ENCODE measurements at regions not wholly inside any gene's neighbourhood (a gene's known extent, or its start where the extent isn't known, plus 50 kb on each side); places are given as distances from the start of the nearest gene placed in this dataset.

DNA sequence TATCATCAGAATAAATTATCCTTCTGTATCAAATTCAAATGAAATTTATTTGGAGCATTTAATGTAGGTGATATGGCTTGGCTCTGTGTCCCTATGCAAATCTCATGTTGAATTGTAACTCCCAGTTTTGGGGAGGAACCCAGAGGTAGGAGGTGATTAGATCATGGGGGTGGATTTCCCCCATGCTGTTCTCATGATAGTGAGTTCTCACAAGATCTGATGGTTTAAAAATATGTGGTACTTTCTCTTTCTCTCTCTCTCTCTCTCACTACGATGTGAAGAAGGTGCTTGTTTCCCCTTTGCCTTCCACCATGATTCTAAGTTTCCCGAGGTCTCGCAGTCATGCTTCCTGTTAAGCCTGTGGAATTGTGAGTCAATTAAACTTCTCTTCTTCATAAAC, 678.4 kb upstream of the RGMB start:
- DNase-seq = no peak

DNA sequence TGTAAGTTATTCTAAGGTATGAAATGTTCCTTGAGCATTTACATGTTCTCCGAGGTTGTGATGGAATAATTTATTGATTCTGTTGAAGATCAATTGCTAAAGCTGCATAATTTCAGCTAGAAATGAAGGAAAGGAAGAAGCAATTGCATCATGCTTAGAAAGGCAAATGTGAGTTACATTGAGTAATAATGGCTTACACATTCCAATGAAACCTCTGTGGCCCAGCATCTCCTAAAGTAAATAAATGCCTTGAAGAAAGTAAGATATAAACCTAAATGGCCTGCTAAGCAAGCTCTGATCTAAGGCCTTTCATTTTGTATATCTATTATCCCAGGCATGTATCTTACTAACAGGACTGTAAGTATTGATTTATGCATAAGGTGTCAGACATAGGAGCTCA, 677.3 kb upstream of the RGMB start:
- DNase-seq = no peak

DNA sequence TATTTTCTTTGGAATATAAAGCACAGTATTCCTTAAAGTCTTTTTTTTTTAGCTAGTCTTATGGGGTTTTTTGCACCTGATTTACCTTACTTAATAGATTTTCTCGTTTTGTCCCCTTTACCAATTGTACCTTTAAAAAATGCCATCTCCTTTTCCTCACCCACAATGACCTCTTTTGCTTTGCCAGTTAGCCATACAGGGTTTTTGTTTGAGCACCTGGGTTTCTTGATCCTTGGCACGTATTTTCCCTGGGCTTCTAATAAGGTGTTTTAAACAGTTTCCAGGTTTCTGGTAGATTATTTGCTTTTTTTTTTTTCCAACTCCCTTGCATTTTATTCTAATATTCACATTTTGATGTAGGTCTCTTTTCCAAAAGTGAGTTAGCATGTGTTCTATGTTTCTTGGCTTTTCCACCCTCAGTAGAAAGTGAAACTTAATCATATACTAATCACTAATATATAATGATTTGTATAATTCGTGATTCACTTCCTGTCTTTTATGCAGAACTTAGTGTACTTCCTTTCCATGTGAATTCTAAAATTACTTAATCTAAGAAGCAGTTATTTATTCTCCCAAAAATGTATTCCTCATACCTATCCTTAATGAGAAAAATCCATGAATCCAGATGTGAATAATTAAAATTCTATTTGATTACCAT, 673.9 kb upstream of the RGMB start:
- no peak for DNase-seq

DNA sequence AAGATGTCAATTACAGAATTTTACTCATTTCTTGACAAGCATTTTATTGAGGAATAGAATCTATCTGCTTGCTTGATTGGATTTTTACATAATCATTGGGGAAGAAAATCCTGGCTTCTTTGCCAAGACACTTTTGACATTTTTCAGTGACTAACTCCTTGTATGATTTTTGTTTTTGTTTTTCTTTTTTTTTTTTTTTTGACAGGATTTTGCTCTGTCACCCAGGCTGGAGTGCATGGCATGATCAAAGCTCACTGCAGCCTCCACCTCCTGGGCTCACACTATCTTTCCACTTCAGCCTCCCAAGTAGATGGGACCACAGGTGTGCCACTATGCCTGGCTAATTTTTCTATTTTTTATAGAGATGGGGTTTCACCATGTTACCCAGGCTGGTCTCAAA, 672.3 kb upstream of the RGMB start:
- no peak for DNase-seq

DNA sequence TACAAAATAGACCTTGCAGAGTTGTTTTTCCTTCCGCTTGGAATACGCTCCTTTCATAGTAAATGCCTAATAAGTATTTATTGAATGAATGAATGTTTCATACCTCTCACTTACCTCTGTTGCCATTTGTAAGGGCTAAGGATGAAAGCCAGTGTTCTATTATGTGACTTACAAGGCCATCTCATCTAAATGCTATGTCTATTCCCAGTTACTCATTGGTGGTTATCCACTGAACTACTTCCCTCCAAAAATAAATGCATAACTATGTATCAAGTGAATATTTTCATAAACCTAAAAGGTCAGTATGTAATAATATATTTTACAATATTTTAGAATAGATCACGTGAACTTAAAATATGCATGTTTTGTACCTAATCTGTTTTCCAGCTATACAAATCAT, 670.5 kb upstream of the RGMB start:
- no peak for DNase-seq

DNA sequence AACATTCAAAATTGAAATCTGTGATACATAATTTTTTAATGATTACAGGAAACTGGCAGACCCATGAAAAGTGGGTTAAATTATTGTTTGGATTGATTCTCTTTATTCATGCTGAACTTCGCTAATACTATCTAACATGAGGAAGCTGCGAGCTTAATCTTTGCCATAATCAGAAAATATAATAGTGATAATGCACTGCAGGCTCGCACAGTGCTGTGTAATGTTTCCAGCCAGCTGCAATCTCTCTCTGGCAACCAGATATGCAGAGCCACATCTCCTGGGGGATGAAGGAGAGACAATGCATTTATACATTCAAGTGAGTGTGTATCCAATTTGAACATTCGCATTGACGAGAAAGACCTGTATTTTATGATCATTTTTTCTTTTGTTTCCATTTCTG, 669.7 kb upstream of the RGMB start:
- no peak for DNase-seq

DNA sequence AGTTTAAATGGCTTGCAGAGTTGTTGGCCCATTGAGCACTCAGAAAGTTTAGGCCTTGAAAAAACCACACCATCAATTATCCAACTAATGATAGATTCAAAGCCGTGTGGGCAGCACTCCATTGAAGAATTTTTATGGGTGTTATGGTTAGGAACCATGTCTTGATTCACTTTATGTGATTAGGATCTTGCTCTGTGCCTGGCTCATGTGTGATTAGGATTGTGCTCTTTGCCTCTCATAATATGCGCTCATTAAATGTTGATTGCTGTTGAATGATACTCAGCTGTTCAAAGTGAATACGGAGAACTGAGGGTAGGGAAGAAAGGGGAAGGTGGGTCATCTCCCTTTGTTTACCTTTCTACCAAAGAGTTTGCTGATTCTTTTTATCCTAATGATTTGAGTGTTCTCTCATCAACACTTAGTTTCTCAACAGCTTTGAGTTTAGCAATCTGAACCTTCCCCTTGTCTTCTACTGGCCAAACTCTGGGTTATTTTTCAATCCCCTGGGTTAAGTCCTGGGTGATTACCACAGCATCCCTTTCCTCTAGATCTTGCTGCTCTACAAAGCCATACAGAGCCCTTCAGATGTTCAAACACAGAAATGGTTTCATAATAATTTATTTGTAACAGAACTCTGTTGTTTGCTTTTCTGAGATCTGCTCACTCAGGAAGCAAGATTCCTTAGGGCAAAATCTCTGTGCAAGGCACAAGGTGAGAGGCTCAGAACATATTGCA, 668.8 kb upstream of the RGMB start:
- DNase-seq = no peak

DNA sequence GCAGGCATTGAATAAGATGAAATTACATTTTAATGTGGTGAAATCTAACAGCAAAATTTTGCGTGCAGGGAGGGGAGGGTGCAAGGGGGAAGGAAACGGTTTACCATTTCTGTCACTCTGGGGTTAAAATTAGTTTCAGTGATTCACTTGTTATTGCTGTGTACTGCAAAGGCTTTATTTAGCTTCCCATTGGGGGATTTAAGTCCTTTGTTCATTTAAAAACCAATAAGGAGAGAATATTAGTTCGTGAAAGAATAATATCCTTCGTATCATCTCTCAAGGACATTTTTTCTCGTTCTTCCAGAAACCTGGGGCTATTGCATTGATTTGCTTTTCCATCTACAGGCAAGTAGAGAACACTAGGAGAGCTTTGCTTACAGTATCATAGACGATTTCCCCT, 667.8 kb upstream of the RGMB start:
- DNase-seq = no peak

DNA sequence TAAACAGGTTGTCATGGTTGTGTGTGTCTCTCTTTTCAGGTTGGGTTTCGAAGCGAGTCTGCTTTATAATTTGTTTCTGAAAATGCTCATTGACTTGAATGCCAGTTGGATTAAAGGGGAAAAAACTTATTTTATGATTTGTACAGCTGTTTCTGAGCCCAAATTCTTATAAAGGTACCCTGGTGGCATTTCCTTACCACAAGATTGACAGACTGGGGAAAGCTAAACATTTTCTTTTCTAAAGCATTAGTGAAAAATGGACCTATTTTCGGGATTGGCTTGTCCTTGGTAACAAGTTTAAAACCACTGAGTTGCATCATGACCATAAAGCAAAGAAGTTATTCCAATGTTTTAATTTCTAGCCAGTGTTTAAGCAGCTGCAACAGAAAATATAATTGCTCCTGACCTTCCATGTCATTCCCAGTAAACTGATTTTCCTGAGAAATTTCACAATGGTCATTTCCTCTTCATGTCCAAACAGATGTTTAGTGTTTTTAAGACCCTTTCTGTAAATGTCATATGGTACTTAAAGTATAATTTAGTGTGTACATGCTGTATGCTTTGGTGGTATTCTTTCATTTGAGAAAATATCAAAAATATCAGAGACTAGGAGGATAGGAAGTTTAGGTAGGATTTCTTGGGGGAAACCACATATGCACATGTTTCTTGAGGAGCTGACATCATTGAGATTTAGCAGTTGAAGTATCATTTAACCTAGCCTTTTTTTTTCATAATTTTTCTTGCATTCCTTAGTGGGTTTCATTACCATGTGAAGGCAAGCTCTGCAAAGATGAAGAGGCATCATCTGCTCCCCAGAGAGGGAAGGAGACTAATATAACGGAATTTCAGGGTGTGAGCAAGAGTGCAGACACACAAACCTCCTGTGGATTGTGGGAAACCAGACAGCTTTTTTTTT, 667.1 kb upstream of the RGMB start:
- no peak for DNase-seq

DNA sequence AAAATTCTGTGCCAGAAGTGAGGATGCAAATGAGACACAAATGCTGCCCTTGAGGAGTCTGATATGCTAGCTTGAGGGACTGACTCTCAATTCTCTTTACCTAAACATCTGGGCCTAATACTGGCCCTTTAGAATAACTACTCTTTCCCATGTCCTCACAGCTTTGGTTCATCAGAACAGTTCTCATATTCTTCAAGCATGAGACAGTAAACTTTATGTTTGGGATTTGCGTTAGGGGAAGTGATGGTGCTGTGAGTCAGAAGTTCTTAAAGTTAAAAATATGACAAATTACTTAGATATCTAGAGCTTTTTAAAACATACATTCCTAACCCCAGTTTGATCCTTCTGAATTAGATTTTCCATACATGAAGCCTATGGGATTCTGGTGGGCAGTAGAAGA, 665.0 kb upstream of the RGMB start:
- DNase-seq = no peak

DNA sequence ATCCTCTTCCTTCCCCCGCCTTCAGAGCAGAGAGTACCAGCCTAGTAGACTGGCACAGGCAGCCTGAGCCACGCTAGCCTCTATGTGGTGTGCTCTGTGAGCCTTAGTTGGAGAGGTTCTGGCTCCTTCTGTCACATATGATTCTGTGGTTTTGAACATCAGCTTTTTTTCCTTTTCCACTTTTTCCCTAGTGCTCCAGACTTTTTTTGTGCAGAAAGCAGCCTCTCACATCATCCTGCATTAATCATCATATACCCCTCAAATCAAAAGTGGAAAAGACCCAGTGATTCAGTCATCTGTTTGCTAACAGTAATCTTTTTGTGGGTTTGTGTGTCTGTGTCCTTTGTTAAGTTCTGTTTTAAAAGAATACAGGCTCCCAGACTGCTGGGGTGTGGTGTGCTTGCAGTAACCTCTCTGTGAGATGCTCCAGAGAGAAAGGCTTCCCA, 663.9 kb upstream of the RGMB start:
- DNase-seq = no peak

DNA sequence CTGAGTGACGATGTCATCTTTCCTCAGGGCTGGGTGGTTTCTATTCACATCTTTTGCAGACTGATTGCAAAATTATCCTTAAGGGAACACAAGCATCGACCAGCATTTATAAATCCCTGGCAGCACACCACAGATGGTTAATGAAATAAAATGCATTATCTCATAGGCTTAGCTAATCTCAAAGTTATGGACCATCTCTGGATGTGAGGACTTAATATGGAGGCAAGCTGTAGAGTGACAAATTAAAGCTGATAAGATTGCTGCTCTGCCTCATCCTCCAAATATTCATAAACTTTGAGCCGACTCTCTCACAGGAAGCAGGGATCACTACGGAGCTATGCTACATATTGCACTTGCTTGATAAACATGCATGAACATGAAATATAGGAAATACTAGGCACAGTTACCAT, 663.2 kb upstream of the RGMB start:
- DNase-seq = no peak

DNA sequence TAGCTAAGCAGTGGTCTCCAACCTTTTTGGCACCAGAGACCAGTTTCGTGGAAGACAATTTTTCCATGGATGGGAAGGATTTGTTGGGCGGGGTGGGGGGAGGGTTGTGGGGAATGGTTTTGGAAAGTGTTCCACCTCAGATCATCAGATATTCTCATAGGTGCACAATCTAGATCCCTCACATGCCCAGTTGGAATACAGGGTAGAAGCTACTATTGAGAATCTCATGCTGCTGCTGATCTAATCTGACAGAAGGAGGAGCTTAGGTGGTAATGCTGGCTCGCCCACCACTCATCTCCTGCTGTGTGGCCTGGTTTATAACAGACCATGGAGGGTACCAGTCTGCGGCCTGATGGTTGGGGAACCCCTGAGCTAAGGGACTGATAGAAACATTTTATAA, 662.7 kb upstream of the RGMB start:
- no peak for DNase-seq

DNA sequence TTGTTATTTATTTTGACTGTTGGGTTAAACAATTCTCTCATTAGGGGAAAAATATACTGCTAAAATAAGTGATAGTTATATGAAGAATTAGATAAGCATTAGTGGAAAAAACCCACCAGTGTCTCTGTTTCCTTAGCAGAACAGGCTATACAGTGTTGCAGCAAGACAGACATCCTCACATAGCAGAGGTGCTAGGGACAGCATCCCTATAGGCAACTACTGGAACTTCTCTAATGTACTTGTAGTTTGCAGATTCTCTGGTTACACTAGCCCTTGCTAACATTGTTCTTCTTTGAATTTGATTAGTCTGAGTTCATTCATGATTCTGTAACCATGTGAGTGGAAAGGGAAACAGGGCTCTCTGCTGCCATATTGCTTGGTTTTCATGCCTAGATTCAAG, 661.8 kb upstream of the RGMB start:
- DNase-seq = no peak

DNA sequence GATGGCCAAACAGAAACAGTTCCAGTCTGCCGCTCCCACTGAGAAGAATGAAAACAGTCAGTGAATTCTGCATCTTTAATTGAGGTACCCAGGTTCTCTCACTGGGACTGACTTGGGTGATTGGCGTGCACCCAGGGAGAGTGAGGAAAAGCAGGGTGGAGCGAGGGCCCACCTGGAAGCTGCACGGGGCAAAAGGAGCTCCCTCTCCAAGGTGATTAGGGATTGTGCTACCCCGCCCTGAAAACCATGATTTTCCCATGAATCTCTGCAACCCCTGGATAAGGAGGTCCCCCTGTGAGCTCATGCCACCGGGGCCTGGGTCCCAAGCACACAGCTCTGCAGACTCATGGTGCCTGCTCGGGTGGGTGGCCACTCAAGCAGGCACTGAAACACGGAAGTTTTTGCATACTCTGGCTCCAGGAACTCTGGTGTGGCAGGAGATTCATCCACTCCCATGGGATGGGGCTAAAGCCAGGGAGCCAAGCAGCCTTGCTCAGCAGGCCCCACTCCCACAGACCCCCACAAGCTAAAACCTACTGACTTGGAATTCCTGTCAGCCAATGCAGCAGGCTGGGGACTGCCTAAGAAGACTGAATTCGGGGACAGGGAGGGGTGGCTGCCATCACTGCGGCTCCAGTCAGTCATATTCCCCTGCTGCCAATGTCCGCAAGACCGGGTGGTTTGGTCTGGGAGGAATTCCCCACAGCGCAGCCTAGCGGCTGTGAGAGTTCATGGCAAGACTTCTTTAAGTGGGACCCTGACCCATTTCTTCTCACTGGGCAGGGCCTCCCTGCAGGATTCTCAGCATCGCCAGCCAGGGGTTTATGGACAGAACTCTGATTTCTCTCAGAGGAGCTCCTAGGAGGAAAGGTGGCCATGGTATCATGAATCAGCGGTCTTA, 652.2 kb upstream of the RGMB start:
- DNase-seq = no peak

DNA sequence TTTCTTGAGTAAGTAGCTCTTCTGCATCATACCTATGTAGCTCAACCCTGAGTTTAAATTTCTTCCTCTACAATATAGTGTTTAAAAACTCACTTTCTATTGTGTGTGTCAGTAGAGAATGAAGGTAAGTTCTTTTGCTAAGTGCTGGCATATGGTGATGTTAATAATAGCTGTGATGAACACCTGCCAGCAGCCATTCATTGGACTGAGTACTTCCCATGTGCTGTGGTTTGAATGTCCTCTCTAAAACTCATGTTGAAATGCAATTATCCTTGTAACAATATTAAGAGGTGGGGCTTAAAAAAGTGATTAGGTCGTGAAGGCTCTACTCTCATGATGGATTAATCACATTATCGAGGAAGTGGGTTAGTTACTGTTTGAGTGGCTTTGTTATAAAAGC, 645.2 kb upstream of the RGMB start:
- DNase-seq = no peak

DNA sequence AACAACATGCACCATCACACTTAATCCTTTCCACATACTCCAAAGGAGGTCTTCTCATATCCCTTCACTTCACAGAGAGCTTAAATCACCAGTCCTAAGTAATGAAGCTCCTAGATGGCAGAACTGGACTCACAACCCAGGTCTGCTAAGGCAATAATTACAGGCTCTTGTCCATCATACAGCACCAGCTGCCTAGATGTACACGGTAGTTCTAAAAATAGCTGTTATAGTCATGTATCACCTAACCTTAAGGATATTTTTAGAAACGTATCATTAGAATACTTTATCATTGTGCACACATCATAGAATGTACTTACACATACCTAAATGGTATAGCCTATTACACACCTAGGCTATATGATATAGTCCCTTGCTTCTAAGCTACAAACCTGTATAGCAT, 644.6 kb upstream of the RGMB start:
- DNase-seq = no peak

DNA sequence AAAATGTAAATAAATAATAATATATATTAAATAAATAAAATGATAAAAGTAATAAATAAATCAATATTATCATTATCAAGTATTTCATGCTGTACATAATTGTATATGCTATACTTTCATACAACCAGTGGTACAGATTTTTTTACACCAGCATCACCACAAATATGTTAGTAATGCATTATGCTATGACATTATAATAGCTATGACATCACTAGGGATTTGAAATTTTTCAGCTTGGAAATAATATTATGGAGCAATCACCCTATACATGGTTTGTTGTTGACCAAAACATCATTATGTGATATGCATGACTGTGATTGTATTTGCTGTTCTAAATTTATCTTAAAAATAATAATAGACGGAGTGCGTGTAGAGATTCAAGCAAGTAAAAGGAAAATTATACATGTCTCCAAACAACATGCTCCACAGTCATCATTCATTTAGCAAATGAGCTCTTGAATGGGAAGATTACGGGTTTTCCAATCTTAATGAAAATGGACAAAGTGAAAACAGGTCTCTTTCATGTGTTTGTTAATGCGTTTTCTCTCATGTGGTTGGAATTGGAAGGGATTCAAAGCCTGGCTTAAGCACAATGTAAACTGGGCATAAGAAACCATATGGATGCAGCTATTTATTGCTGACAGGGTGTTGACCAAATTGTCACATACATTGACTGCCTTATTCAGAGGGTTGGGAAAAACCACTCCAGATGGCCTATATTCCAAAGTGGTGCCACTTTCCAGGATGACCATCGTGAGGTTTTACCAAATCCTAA, 643.0 kb upstream of the RGMB start:
- DNase-seq = no peak

DNA sequence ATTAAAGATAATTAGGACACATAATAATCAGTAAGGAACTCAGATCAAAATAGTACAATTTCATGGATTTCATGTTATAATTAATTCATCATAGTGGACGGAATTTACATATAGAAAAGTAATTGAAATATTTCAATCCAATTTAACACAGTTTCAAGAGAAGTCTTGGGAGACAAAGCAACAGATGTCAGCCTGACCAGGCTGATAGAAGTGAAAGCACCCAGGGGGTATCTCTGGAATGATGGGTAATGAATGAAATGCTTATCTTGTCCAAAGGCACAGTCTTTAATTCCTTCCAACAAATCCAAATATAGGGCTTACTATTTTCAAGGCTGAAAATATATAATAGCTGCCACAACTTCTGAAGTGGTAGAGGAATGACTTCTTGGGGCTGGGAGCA, 629.3 kb upstream of the RGMB start:
- DNase-seq = no peak

DNA sequence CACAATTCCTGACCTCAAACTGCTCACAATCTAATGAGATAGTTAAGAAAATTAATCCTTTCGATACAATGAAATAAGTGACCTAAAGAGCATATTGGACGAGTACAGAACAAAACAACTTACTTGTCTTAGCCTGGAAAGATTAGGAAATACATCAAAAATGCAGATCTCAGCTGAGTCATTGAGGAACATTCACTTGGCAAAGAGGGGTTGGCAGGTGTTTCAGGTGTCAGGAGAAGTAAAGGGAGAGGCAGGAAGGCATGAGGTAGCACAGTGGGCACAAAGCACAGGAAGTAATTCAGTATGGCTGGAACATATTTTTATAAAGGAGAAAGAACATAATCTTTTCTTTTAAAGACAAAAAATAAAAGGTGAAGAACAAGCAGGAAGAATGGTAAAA, 628.8 kb upstream of the RGMB start:
- DNase-seq = no peak

DNA sequence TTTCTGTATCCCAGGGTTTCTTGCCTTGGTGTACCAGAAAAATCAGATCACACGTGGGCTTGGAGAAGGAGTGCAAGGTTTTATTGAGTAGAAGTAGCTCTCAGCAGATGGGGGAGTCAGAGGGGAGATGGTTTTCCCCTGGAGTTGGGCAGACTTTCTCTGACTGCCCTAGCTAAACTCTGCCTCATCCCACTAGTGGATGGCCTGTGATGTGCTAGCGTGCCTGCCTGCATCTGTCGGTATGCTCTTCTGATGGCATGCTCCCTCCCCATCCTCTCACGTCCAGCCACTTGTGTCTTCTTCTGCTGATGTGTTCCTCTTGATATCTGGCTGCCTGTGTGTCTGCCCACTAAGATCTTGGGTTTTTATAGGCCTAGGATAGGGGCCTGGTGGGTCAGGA, 616.1 kb upstream of the RGMB start:
- DNase-seq = no peak

DNA sequence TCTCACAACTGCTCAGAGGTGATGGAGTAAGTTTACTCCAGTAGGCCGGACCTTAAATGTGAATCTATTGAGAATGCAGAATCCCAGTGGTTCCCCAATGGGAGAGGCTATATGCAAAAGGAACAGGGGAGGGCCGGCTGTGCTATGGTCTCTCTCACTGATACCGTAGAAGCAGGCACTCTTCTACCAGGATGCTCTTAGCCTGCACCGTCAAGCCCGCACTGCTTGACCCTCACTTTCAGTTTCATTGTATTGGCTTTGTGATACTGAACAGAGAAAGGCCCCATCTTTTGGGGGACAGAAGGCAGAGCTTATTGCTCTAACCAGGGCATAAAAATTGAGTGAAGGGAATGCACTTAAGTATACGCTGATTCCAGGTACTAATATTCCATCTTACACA, 615.0 kb upstream of the RGMB start:
- no peak for DNase-seq
